K562 (cell line): ENCODE measurements at regions not wholly inside any gene's neighbourhood (a gene's known extent, or its start where the extent isn't known, plus 50 kb on each side); places are given as distances from the start of the nearest gene placed in this dataset.
"Not testable (repeated sequence)": the region's sequence is repeated elsewhere in the genome, so short reads cannot be mapped to it uniquely, and the experiment has no call there.

Experiments
- ATAC-seq: fragments of 200-7000 bp; cut with Tn5 transposase; 3 replicates; pipeline ENCODE4 v1.9.1; 2020; ENCODE audit warnings: moderate library complexity
- BruUV-seq: library from RNA; stranded (reverse); fragments of 400-500 nt; replicated peaks from 2 replicates; lab custom pipeline; 2021; lab: Mats Ljungman, UMichigan
- CTCF ChIA-PET: fragments of 300-600 bp; formaldehyde crosslinking; extraction: SDS; loops from one replicate; lab custom pipeline; 2021; ENCODE audit warnings: low intra/inter-chr PET ratio; lab: Yijun Ruan, JAX
- POLR2A ChIA-PET: fragments of 300-600, 350-650 bp; sonication (Branson Sonifier 250); formaldehyde crosslinking; extraction: SDS; loops from one replicate; lab custom pipeline; 2021; ENCODE audit warnings: antibody characterized with exemption, inconsistent platforms; lab: Yijun Ruan, JAX
- DNase-seq, 4 experiments: peaks; one replicate each; pipeline versions ENCODE4 v3.0.0 to v3.0.0-alpha.2; 2011 to 2018; ENCODE audit warnings: low spot score in 3 of 4, mixed read lengths in 3 of 4; ENCODE audit errors: extremely low read depth in 1 of 4
- FAIRE-seq: peaks from 2 replicates; lab custom pipeline; 2011; peaks lifted over from hg19 to GRCh38; lab: Jason Lieb, UNC
- H2AFZ ChIP-seq: 2 replicates; pipeline ENCODE4 v1.6.0; 2011; ENCODE audit warnings: low read depth, low read length, control low read depth, inconsistent platforms
- H3K27ac ChIP-seq: fragments of 200-600 bp; 3 replicates; pipeline ENCODE4 v1.8.0; 2011; ENCODE audit warnings: low read depth, mild to moderate bottlenecking, control low read depth, inconsistent platforms, low read length, moderate library complexity, mixed read lengths; ENCODE audit errors: extremely low read depth
- H3K27me3 ChIP-seq, 2 experiments: fragments of 300-600 bp in 1 of 2; 2 replicates in 1 of 2; 3 replicates in 1 of 2; pipeline versions ENCODE4 v1.6.0 to v1.8.0; 2011; ENCODE audit warnings: inconsistent platforms in 2 of 2, low read length in 2 of 2, mild to moderate bottlenecking in 1 of 2, mixed read lengths in 1 of 2, moderate library complexity in 1 of 2; ENCODE audit not compliant: control insufficient read depth in 2 of 2, insufficient read depth in 2 of 2
- H3K36me3 ChIP-seq: fragments of 300-600 bp; 3 replicates; pipeline ENCODE4 v1.8.0; 2011; ENCODE audit warnings: mild to moderate bottlenecking, low read length, inconsistent platforms; ENCODE audit not compliant: control insufficient read depth, insufficient read depth
- H3K4me1 ChIP-seq, 2 experiments: fragments of 200-600 bp in 1 of 2; replicated peaks in 1 of 2; 2 replicates in 1 of 2; 3 replicates in 1 of 2; pipeline versions ENCODE4 v1.5.1 to v1.8.0; 2011; ENCODE audit warnings: inconsistent platforms in 2 of 2, low read length in 2 of 2, mild to moderate bottlenecking in 1 of 2, mixed read lengths in 1 of 2, moderate library complexity in 1 of 2; ENCODE audit not compliant: control insufficient read depth in 2 of 2, insufficient read depth in 2 of 2
- H3K4me2 ChIP-seq: 2 replicates; pipeline ENCODE4 v1.6.1; 2011; ENCODE audit warnings: low read length, control low read depth, inconsistent platforms, mixed read lengths; ENCODE audit not compliant: insufficient read depth
- H3K4me3 ChIP-seq: fragments of 200-600 bp; sonication (generic), shearing (Covaris generic); 2 replicates; pipeline ENCODE4 v1.5.1; 2016; ENCODE audit warnings: control low read depth, inconsistent platforms
- H3K79me2 ChIP-seq: fragments of 200-600 bp; 3 replicates; pipeline ENCODE4 v1.8.0; 2011; ENCODE audit warnings: low read length, inconsistent platforms; ENCODE audit not compliant: control insufficient read depth, insufficient read depth
- H3K9ac ChIP-seq, 2 experiments: 2 replicates each; pipeline versions ENCODE4 v1.6.0 to v1.6.1; 2011; ENCODE audit warnings: low read depth in 2 of 2, low read length in 2 of 2, control low read depth in 1 of 2, inconsistent platforms in 1 of 2, mild to moderate bottlenecking in 1 of 2, mixed read lengths in 1 of 2; ENCODE audit not compliant: insufficient read depth in 1 of 2
- H3K9me1 ChIP-seq: one replicate; pipeline ENCODE4 v1.6.0; 2011; ENCODE audit warnings: inconsistent platforms, mild to moderate bottlenecking, low read length, moderate library complexity; ENCODE audit not compliant: control insufficient read depth, insufficient read depth
- H3K9me3 ChIP-seq: replicated peaks from 2 replicates; pipeline ENCODE4 v1.5.1; 2011; ENCODE audit warnings: low read depth, low read length, inconsistent platforms; ENCODE audit not compliant: control insufficient read depth, insufficient read depth
- H4K20me1 ChIP-seq: replicated peaks from 2 replicates; pipeline ENCODE4 v1.6.1; 2011; ENCODE audit warnings: low read length, inconsistent platforms, mixed read lengths; ENCODE audit not compliant: control insufficient read depth, insufficient read depth
- CBFB ChIP-seq: sonication (generic); formaldehyde crosslinking; IDR thresholded peaks from 2 replicates; pipeline ENCODE4 v1.4.0; 2020; ENCODE audit warnings: mild to moderate bottlenecking, missing genetic modification reagents
- MTA2 ChIP-seq: fragments of 450-650 bp; IDR thresholded peaks from 2 replicates; pipeline ENCODE4 v1.6.1; 2016; ENCODE audit warnings: low read depth
- PRMT5 ChIP-seq: sonication (generic); formaldehyde crosslinking; IDR thresholded peaks from 2 replicates; pipeline ENCODE4 v1.5.0; 2020; ENCODE audit warnings: missing genetic modification reagents
- SMARCA4 ChIP-seq: fragments of 450-650 bp; IDR thresholded peaks from 2 replicates; pipeline ENCODE4 v1.6.1; 2016
- ZNF57 ChIP-seq: fragments of 450-650 bp; formaldehyde crosslinking; IDR thresholded peaks from 2 replicates; pipeline ENCODE4 v1.4.0; 2020; ENCODE audit warnings: mild to moderate bottlenecking, moderate library complexity
- WGBS: fragments of 100-300 bp; shearing (Covaris generic); methylation state at CpG from one replicate; pipeline ENCODE4 v1.1.6; 2016; ENCODE audit warnings: low coverage, mixed read lengths; ENCODE audit not compliant: insufficient coverage; ENCODE audit errors: missing lambda C conversion rate; 5-methylcytosine and 5-hydroxymethylcytosine counted together
- in situ Hi-C: fragments of 300-500 bp; cut with MboI; formaldehyde crosslinking; loops from 4 replicates; pipeline ENCODE4 v1.15.0; 2018; ENCODE audit warnings: inconsistent platforms, mixed read lengths
- intact Hi-C: fragments of 100-400 bp; cut with micrococcal nuclease; formaldehyde crosslinking; loops from 2 replicates; pipeline ENCODE4 v1.14.2; 2022
- TF ChIP-seq, protein P1 (sequence below): fragments of 250-450 bp; sonication (Bioruptor Pico); IDR thresholded peaks from 2 replicates; pipeline ENCODE4 v1.4.0; 2020
- TF ChIP-seq, protein P2 (sequence below): sonication (generic); formaldehyde crosslinking; IDR thresholded peaks from 2 replicates; pipeline ENCODE4 v1.8.0; 2022; ENCODE audit warnings: mild to moderate bottlenecking, missing genetic modification reagents
- TF ChIP-seq, protein P3 (sequence below): fragments of 250-450 bp; sonication (Bioruptor Pico); IDR thresholded peaks from 2 replicates; pipeline ENCODE4 v1.9.0; 2021; ENCODE audit warnings: mild to moderate bottlenecking, inconsistent platforms
- TF ChIP-seq, protein P4 (sequence below): sonication (generic); formaldehyde crosslinking; IDR thresholded peaks from 2 replicates; pipeline ENCODE4 v1.8.0; 2022; ENCODE audit warnings: missing genetic modification reagents, mild to moderate bottlenecking, borderline replicate concordance
- TF ChIP-seq, protein P5 (sequence below): sonication (generic); formaldehyde crosslinking; IDR thresholded peaks from 2 replicates; pipeline ENCODE4 v1.8.0; 2022; ENCODE audit warnings: missing genetic modification reagents, mild to moderate bottlenecking, moderate library complexity, borderline replicate concordance

DNA sequence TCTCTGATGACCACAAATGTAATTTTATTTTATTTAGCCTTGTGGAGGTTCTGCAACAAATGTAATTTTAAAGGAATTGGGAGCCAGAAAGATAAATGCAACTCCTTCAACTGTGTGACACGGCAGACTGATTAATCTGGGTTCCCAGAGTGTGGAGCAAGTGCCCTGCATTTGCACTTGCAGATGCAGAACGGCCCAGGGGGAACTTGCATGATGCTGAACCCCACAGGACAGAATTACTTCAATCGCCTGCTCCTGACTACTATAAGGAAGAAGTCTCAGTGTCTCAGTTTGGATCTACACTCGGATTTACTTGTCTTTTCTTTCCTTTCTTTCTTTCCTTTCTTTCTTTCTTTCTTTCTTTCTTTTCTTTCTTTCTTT lies 107.2 kb upstream of the ACBD5 start:
- CTCF ChIA-PET, result not testable (repeated sequence)

DNA sequence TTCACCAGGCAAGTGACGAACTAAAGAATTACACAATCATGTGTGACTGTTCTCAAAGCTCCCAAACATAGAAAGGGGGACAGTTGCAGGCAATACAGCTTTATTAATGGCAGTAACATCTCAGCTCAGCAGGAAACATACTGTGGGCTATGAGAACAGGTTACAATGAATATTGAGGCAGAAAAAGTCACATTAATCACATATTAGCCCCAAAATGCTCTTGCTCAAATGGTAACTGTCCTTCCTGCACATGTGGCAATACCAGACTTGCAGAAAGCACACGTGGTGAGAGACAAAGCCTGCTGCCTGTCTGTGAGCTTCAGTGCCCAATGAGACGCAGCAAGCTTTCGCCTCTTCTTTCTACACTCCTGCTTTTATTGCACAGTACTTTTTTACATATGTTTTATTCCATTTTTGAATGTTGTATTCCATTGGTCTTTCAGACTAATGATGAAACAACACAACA lies 104.9 kb upstream of the ACBD5 start:
- in situ Hi-C loops, result no loop called here
- ATAC-seq, result no peak
- no peak for DNase-seq
- H3K36me3 ChIP-seq, result no peaks in the 10 kb centered on the region
- H3K9me1 ChIP-seq, result no peaks in the 10 kb centered on the region
- no peak overlapping the region for H3K27ac ChIP-seq
- ChIA-PET CTCF (no interaction called here), POLR2A (no interaction called here)
- no peak overlapping the region for H3K4me3 ChIP-seq
- peaks cover 3 to 5% of the 10 kb centered on the region in 2 experiments; a peak in 4 of 5 replicates for H3K27me3 ChIP-seq
- no peak overlapping the region for H2AFZ ChIP-seq
- intact Hi-C loops, result loop anchor here (10.0 kb wide), 1 partner anchor 721 kb away; no protein-coding TSS in a partner anchor
- BruUV-seq, result no TSS peak
- no peak overlapping the region for H3K9ac ChIP-seq
- H3K4me1 ChIP-seq, result peaks cover 0 to 3% of the 10 kb centered on the region in 2 experiments; a peak in 1 of 5 replicates
- H3K79me2 ChIP-seq, result no peaks in the 10 kb centered on the region
- FAIRE-seq, result no peak
- no peaks in the 10 kb centered on the region for H4K20me1 ChIP-seq
- no peak overlapping the region for H3K4me2 ChIP-seq
- WGBS, result 0% methylated on average over 4 of the region's 4 CpGs
- H3K9me3 ChIP-seq, result no peaks in the 10 kb centered on the region
- TF ChIP-seq ZNF57 (CRISPR knock-in tag), result no peak
- no peak for TF ChIP-seq MTA2
- no peak for TF ChIP-seq PRMT5 (CRISPR knock-in tag)
- TF ChIP-seq, protein P1, sequence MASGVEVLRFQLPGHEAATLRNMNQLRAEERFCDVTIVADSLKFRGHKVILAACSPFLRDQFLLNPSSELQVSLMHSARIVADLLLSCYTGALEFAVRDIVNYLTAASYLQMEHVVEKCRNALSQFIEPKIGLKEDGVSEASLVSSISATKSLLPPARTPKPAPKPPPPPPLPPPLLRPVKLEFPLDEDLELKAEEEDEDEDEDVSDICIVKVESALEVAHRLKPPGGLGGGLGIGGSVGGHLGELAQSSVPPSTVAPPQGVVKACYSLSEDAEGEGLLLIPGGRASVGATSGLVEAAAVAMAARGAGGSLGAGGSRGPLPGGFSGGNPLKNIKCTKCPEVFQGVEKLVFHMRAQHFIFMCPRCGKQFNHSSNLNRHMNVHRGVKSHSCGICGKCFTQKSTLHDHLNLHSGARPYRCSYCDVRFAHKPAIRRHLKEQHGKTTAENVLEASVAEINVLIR (CRISPR knock-in tag), result no peak
- TF ChIP-seq, protein P2, sequence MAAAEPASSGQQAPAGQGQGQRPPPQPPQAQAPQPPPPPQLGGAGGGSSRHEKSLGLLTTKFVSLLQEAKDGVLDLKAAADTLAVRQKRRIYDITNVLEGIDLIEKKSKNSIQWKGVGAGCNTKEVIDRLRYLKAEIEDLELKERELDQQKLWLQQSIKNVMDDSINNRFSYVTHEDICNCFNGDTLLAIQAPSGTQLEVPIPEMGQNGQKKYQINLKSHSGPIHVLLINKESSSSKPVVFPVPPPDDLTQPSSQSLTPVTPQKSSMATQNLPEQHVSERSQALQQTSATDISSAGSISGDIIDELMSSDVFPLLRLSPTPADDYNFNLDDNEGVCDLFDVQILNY (CRISPR knock-in tag), result no peak
- TF ChIP-seq SMARCA4, result no peak
- TF ChIP-seq CBFB (CRISPR knock-in tag), result no peak
- TF ChIP-seq, protein P3, sequence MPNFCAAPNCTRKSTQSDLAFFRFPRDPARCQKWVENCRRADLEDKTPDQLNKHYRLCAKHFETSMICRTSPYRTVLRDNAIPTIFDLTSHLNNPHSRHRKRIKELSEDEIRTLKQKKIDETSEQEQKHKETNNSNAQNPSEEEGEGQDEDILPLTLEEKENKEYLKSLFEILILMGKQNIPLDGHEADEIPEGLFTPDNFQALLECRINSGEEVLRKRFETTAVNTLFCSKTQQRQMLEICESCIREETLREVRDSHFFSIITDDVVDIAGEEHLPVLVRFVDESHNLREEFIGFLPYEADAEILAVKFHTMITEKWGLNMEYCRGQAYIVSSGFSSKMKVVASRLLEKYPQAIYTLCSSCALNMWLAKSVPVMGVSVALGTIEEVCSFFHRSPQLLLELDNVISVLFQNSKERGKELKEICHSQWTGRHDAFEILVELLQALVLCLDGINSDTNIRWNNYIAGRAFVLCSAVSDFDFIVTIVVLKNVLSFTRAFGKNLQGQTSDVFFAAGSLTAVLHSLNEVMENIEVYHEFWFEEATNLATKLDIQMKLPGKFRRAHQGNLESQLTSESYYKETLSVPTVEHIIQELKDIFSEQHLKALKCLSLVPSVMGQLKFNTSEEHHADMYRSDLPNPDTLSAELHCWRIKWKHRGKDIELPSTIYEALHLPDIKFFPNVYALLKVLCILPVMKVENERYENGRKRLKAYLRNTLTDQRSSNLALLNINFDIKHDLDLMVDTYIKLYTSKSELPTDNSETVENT (CRISPR knock-in tag), result no peak
- TF ChIP-seq, protein P4, sequence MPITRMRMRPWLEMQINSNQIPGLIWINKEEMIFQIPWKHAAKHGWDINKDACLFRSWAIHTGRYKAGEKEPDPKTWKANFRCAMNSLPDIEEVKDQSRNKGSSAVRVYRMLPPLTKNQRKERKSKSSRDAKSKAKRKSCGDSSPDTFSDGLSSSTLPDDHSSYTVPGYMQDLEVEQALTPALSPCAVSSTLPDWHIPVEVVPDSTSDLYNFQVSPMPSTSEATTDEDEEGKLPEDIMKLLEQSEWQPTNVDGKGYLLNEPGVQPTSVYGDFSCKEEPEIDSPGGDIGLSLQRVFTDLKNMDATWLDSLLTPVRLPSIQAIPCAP, result no peak
- TF ChIP-seq, protein P5, sequence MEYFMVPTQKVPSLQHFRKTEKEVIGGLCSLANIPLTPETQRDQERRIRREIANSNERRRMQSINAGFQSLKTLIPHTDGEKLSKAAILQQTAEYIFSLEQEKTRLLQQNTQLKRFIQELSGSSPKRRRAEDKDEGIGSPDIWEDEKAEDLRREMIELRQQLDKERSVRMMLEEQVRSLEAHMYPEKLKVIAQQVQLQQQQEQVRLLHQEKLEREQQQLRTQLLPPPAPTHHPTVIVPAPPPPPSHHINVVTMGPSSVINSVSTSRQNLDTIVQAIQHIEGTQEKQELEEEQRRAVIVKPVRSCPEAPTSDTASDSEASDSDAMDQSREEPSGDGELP, result no peak

More for the DNA sequence above, 107.2 kb upstream of the ACBD5 start:
- ATAC-seq, H3K9ac ChIP-seq, FAIRE-seq, BruUV-seq, H3K27ac ChIP-seq, H3K4me2 ChIP-seq, H3K9me3 ChIP-seq, H2AFZ ChIP-seq, H3K9me1 ChIP-seq, H3K27me3 ChIP-seq, H3K4me1 ChIP-seq, DNase-seq, POLR2A ChIA-PET, H3K79me2 ChIP-seq, in situ Hi-C loops, H3K4me3 ChIP-seq, H4K20me1 ChIP-seq, H3K36me3 ChIP-seq: not testable (repeated sequence)
- intact Hi-C loops, result loop anchor here (10.0 kb wide), 1 partner anchor 723 kb away; no protein-coding TSS in a partner anchor
- WGBS, result 0% methylated on average over 4 of the region's 4 CpGs
